GM12864 (cell line): ENCODE measurements at regions not wholly inside any gene's neighbourhood (a gene's known extent, or its start where the extent isn't known, plus 50 kb on each side); places are given as distances from the start of the nearest gene placed in this dataset.

Source experiments
- DNase-seq: peaks from one replicate; pipeline ENCODE4 v3.0.0-alpha.2; 2011; ENCODE audit warnings: low read depth
- H3K4me3 ChIP-seq: 2 replicates; pipeline ENCODE4 v1.5.1; 2011; ENCODE audit warnings: mild to moderate bottlenecking, low read depth, low read length, control low read depth
- TF ChIP-seq, protein P1 (sequence below): IDR thresholded peaks from 2 replicates; pipeline ENCODE4 v1.5.1; 2011; ENCODE audit warnings: low read depth, mild to moderate bottlenecking, moderate library complexity, low read length, control low read depth, inconsistent platforms; ENCODE audit errors: missing control alignments

DNA sequence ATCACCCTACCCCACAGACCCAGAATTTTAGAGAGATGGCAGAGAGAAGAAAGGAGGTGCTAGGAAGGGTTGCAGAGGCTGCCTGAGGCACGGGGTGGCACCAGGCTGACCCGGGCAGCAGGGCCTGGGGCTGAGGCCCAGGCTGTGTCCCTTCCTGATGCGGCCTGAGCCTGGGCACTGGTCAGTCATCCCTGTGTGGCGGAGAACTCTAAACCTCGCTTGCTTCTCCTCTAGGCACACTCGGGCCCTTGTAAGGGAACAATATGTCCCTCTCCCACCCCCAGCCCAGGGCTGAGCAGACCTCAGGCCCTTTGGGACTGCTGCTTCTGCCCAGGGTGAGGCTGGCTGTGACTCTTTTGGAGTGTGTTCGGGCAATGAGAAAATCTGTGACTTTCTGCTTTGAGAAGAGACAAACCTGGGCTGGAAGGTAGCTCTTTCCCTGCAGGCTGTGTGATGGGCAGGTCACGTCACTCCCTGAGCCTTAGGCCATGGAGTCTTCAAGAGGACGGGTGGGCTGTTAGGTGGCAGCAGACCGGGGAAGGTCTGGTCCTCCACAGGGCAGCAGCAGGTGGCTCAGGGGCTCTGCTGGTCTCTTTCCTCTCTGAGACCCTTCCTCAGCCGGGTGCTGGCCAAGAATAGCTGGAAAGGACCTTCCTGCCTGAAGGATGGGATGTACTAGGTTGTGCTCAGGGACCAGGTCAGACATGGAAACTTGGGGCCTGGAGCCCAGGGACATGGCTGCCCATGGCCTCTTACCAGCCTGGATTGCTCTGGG lies 96.8 kb downstream of the GLI2 start:
- TF ChIP-seq, protein P1, sequence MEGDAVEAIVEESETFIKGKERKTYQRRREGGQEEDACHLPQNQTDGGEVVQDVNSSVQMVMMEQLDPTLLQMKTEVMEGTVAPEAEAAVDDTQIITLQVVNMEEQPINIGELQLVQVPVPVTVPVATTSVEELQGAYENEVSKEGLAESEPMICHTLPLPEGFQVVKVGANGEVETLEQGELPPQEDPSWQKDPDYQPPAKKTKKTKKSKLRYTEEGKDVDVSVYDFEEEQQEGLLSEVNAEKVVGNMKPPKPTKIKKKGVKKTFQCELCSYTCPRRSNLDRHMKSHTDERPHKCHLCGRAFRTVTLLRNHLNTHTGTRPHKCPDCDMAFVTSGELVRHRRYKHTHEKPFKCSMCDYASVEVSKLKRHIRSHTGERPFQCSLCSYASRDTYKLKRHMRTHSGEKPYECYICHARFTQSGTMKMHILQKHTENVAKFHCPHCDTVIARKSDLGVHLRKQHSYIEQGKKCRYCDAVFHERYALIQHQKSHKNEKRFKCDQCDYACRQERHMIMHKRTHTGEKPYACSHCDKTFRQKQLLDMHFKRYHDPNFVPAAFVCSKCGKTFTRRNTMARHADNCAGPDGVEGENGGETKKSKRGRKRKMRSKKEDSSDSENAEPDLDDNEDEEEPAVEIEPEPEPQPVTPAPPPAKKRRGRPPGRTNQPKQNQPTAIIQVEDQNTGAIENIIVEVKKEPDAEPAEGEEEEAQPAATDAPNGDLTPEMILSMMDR, result no peak
- no peak overlapping the region for H3K4me3 ChIP-seq
- no peak for DNase-seq

DNA sequence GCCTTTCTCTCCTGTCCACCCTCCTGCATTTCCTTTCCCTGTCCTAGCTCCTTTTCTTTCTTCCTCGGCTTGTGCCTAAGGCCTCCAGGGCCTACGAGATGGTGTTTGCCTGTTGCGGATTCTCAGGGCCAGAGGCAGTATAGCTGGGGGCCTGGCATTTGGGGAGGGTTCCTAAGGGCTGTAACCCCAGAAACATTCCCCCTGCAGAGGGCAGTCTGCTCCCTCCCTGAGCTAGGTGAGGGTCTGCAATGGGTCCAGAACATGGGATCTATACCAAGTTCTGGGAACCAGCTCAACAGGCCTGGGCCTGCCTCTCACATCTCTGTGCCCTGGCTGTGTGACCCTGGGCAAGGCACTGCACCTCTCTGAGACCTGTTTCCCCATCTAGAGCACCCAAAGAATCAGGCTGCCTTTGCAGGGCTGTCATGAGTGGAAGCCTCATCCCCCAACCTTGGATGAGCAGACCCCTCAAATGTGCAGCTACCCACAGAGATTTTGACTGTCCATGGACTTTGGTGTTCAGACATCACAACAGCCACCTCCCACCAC lies 97.5 kb downstream of the GLI2 start:
- DNase-seq, result no peak
- TF ChIP-seq, protein P1, result no peak
- H3K4me3 ChIP-seq, result no peak overlapping the region

DNA sequence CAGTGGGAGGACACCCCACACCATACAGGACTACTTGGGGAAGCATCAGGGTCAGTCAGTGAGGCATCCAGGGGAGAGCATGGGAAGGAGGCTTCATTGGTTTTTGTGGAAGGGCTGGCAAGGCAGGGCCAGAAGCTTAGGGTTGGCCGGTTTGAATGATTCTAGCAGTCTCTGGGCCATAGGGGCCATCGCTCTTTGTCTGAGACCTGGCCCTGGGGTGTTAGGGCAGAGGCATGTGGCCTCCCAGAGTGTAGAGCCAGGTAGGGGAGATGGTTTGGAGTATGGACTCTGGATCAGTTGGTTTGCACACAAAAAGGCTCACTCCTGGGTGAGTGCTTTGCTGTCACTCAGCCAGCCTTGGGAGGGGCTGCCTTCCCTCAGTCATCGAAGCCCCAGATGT lies 98.5 kb downstream of the GLI2 start:
- DNase-seq, result no peak
- TF ChIP-seq, protein P1, result no peak
- H3K4me3 ChIP-seq, result no peak overlapping the region

DNA sequence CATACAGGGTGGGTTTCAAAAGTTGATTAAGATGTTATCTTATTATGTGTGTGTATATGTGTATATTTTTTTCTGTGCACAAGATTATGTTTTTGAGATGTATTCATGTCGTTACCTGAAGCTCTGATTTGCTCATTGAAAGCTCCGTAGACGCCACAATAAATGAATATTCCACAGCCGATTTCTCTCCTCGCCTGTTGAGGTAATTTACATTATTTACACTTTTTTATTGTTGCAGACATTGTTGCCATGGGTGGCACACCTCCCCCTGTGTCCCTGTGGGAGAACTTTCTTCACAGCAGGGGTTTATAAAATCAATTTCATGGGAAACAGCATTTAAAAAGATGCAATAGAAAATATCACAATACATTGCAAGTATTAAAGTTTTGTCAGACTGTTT lies 100.6 kb downstream of the GLI2 start:
- H3K4me3 ChIP-seq, result no peak overlapping the region
- DNase-seq, result no peak
- TF ChIP-seq, protein P1, result no peak

DNA sequence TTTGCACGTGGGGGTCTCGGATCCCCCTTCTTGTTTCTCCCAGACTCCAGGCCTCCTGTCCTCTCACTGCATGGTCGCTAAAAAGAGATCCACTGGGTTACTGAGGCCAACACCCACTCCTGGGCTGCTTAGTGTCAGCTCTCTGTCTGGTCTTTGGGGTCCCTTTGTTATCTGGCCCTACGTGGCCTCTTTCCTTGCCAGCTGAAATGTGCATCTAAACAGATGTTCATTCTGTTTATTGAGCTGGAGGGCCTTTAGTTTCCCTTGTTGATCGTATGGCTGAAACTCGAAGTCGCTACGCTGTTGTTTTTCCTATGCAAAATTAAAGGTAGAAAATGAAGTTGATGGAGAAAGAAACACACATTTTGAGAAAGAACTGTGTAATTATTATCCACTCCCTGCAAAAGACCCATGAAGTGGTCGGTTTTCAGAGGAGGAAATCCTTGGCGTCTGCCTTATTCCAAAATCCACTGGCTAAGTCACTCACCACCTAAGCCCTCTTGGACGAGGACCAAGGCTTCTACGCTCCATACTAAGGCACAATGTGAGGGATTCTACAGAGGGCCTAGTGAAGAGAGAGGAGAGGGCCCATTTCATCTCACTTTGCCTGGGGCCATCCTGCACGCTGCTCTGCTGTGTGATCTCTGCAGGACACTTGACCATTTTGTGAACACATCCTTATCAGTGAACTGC lies 105.3 kb downstream of the GLI2 start:
- TF ChIP-seq, protein P1, result no peak
- no peak for DNase-seq
- no peak overlapping the region for H3K4me3 ChIP-seq

DNA sequence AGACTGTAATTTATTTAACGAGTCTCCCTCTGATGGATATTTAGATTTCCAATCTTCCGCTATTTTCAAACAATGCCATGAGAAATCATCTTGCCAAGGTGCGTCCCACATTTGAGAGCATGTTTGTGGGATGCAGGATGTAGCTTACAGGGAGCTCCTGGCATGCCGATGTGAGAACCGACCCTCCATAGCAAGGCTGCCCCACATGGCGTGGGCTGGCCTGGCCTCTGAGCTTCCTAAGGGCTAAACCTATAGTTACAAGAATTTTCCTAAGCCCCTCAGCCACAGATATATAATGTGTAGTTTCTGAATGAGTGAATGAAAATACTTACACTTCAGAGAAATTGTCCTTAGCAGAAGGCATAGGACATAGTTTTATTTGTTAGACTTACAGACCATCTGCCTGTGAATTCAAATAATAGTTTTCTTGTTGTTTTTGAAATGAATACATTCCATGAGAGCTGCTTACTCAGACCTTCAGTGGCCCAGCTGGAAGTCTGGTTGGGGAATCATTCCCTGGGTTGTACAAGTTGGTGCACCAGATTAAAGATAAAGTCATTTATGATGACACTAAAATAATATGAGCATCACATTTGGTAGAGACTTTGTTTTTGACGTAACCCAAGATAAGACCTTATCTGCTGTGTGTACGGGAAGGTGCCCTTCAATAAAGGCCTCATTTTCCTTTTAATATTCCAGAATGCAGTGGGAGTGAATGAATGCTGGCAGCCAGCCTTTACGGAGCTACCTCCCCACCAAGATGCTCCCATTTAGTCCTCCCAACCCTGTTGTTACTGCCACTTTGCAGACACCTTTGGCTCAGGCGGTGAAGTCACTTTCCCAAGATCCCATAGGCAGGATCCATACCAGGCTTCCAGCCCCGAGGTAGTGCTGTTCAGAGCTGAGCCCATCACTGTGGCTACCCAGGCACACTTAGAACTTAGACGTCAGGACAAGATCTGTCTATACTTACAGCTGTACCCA lies 107.1 kb downstream of the GLI2 start:
- TF ChIP-seq, protein P1, result no peak
- no peak for DNase-seq
- no peak overlapping the region for H3K4me3 ChIP-seq
